NOMO-1 treated with DMSO at 0.1 percent for 48 hours (cell line): ENCODE measurements at regions not wholly inside any gene's neighbourhood (a gene's known extent, or its start where the extent isn't known, plus 50 kb on each side); places are given as distances from the start of the nearest gene placed in this dataset.
"Not testable (repeated sequence)": the region's sequence is repeated elsewhere in the genome, so short reads cannot be mapped to it uniquely, and the experiment has no call there.

ENCODE experiments used
- DNase-seq: peaks from one replicate; lab custom pipeline; 2025; ENCODE audit not compliant: unreplicated experiment; lab: John Stamatoyannopoulos, UW

- no peak for DNase-seq
Measured at GRCh38 chr6:44734886-44735629, 347.6 kb downstream of the CDC5L start.

DNA sequence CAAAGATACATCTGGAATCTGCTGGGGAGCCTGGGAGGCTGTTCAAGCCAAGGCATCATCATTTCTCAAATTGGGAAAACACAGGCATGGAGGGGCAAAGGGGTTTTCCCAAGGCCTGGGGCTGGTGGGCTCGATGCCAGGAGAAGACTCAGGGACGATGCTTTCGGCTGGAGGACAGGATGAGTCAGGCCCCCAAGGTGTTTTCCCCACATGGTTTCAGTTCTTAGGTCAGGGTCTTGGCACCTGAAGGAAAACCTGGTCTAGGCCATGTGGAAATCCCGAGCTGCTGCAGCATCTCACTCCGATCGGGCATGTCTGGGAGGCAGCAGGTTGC, 348.1 kb downstream of the CDC5L start:
- no peak for DNase-seq

DNA sequence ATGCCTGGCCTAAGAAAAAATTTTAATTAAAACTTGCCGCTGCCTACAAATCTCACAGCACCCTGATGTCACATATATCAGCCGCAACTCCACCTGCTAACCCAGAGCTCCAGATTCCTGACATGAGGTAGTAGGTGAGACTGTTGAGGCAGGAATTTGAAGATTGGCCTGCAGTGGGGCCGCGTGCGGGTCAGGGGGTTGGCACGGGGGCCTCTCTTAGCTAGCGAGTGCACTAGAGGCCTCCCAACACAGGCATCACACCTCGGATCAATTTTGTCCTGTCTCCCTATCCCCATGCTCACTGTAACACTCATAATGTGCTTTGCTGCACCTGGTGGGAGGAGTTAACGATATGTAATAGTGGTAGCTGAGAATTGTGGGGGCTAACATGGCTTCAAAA, 349.8 kb downstream of the CDC5L start:
- DNase-seq, result no peak

GRCh38 chr6:44737829-44738528, 350.5 kb downstream of the CDC5L start:
- no peak for DNase-seq

GRCh38 chr6:44738601-44739146, 351.2 kb downstream of the CDC5L start:
- DNase-seq, result no peak

DNA sequence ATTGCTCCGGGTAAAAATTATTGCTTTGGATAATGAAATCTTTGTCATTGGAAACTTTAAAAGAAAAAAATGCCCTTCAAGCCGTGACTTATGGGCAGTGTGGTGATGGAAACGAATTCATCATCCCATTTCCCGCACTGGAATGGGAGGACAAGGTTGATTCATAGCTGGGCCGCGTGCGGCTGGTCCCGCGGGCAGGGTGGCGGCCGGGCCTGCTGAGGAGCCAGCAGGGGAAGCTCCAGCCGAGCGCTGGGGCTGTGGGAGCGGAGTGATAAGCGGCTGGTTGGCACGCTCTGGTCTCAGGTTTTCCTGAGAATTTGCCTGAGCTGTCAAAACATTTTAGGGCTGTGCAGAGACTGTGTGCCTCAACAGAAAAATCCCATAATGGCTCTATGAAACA, 351.7 kb downstream of the CDC5L start:
- DNase-seq, result no peak

GRCh38 chr6:44740566-44741120, 353.1 kb downstream of the CDC5L start:
- DNase-seq, result no peak

DNA sequence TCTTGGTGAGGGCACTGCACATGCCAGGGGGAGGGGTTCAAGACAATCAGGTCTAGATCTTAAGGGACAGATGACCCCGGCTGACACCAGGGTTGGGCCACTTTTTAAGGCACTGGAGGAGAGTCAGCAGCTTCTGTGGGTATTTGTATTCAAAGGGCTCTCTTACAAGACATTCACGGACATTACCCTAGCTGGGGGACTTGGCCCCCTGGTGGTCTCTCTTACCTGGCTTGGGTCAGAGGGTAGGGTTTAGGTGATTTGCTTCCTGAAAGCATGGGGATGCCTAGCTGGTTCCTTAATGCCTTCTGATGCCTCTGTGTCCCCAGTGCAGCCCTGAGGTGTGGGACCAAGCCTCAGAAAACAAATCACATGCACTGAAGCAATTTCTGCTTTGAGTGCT, 354.7 kb downstream of the CDC5L start:
- DNase-seq, result no peak

- no peak for DNase-seq
Measured at GRCh38 chr6:44742828-44743372, 355.4 kb downstream of the CDC5L start.

GRCh38 chr6:44760116-44760515, 372.6 kb downstream of the CDC5L start:
- DNase-seq, result not testable (repeated sequence)

DNA sequence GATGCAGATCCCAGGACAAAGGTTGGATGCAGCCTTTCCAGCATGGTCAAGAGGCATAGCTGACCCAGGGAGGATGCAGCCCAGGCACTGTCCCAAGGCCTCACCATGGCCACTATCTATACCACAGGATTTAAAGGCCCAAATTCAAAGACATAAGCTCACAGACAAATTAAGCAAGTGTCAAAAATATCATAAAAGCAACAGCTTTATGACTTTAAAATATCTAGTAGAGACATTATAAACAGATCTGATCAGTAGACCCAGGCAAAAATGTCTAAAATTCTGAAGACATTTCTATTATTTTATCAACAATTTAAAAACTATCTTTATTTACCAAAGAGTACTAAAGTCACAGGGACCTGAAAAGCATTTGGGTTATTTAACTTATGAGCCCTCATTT, 373.5 kb downstream of the CDC5L start:
- DNase-seq, result no peak

GRCh38 chr6:44762496-44762895, 375.0 kb downstream of the CDC5L start:
- no peak for DNase-seq

DNA sequence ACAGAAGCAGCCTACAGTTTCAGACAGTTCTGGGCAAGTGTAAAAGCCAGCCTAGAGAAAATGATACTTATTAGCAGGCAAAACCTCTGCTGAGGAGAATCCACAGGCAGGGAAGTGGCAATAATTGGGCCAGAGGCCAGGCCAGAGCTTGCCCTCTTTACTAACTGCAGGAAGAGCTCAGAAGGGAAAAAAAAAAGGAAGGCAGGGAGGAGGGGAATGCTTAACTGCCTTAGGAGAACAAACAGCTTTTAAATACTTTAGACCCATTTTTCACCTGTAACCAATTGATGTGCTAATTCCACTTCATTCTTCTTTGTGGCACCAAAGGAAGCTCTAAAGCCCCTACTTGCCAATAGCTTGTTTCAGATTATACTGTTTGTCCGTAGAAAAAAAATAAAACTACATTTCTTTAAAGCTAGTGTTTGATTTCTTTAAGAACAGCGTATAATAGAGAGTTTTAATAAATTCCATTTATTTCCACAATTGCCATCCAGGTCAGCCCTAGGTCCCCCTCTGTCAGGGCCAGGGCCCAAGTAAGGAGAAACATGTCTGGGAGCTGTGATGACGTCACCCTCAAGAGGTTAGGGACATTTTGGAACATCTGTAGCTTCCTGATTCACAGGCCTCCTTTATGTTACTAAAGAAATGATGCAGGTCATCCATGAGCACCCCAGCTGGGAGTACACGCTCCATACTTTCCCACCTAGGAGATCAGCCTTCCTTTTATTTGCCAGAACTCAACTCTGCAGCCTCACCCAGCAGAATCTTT, 384.3 kb downstream of the CDC5L start:
- no peak for DNase-seq

DNA sequence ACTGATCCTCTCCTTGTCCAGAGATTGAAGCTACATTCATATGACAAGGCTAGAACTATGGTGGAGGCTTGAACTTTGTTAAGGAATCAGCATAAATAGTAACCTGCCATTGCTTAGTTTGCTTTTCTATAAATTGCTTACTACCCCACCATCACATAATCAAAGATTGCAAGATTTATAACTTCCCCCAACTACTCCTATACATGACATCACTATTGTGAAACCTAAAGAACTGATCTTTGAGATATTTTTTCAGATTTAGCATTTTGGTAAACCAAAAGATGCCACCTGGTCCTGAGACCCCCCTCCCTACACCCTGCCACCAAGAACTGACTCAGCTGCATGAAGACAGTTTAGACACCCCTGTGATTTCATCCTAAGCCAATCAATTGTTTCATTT, 385.3 kb downstream of the CDC5L start:
- DNase-seq, result no peak

- DNase-seq, result no peak
Measured at GRCh38 chr6:44775121-44775520, 387.6 kb downstream of the CDC5L start.

DNA sequence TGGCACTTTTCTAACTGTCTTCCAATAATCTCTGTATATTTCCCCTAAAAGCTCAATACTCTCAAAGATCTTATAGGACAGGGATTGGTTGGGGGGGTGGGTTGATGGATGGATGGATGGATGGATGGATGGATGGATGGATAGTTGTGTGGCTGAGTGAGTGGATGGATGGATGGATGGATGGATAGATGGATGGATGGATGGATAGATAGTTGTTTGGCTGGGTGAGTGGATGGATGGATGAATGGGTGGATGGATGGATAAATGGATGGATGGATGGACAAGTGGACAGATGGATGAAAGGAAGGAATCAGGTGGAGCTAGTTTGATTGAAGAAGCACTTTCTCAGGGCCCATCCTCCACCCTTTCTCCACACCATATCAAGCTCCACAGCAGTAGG, 388.8 kb downstream of the CDC5L start:
- DNase-seq, result no peak

DNA sequence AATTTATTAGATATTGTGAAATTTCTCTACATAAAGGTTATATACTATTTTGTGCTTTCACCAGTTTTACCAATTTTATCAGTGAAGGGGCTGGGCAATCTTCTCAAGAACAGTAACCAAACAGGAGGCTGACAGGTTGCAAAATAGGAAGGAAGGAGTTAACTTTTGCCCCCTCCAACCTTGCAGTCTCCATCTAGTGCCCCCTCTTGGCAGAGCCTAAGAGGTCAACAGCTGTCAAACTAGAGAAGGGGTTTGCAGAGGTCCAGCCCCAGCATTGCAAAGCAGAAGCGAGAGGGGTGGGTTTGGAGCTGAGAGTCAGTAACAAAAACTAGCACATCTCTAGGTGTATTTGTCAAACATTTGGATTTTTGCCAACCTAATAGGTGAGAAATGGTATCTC, 391.0 kb downstream of the CDC5L start:
- DNase-seq, result no peak
